PC-3 (cell line): ENCODE measurements at regions not wholly inside any gene's neighbourhood (a gene's known extent, or its start where the extent isn't known, plus 50 kb on each side); places are given as distances from the start of the nearest gene placed in this dataset.
"Not testable (repeated sequence)": the region's sequence is repeated elsewhere in the genome, so short reads cannot be mapped to it uniquely, and the experiment has no call there.

ENCODE experiments used
- ATAC-seq: fragments of 200-7000 bp; cut with Tn5 transposase; 2 replicates; pipeline ENCODE4 v1.9.1; 2020; ENCODE audit warnings: mild to moderate bottlenecking, moderate library complexity
- BruUV-seq: library from RNA; stranded (reverse); fragments of 400-500 nt; replicated peaks from 2 replicates; lab custom pipeline; 2021; lab: Mats Ljungman, UMichigan
- CTCF ChIA-PET: fragments of 300-600 bp; sonication (Branson Sonifier 250); formaldehyde crosslinking; loops from one replicate; lab custom pipeline; 2022; ENCODE audit warnings: antibody characterized with exemption; lab: Charles Lee
- POLR2A ChIA-PET: fragments of 300-600 bp; sonication (Branson Sonifier 250); formaldehyde crosslinking; loops from one replicate; lab custom pipeline; 2022; ENCODE audit warnings: antibody characterized with exemption; ENCODE audit not compliant: unreplicated experiment; lab: Charles Lee
- DNase-seq: peaks from one replicate; pipeline ENCODE4 v3.0.0-alpha.2; 2015
- H2AFZ ChIP-seq: fragments of 300-600 bp; sonication (generic); 2 replicates; pipeline ENCODE4 v1.6.0; 2016; ENCODE audit warnings: antibody characterized with exemption, low read length
- H3F3A ChIP-seq: fragments of 300-600 bp; sonication (generic); one replicate; pipeline ENCODE4 v1.6.0; 2017; ENCODE audit warnings: antibody characterized with exemption, low read length, control low read depth, mild to moderate bottlenecking; ENCODE audit not compliant: unreplicated experiment
- H3K27ac ChIP-seq: fragments of 300-600 bp; sonication (generic); 2 replicates; pipeline ENCODE4 v1.5.1; 2016; ENCODE audit warnings: mild to moderate bottlenecking, low read length
- H3K27me3 ChIP-seq: fragments of 300-600 bp; sonication (generic); 2 replicates; pipeline ENCODE4 v1.6.1; 2016; ENCODE audit warnings: low read length, mixed read lengths
- H3K36me3 ChIP-seq: fragments of 300-600 bp; sonication (generic); 2 replicates; pipeline ENCODE4 v1.6.1; 2016; ENCODE audit warnings: low read depth, mixed run types, low read length, mixed read lengths
- H3K4me1 ChIP-seq: fragments of 300-600 bp; sonication (generic); 2 replicates; pipeline ENCODE4 v1.5.1; 2016; ENCODE audit warnings: low read length; ENCODE audit not compliant: insufficient read depth
- H3K4me2 ChIP-seq: fragments of 300-600 bp; sonication (generic); 2 replicates; pipeline ENCODE4 v1.6.0; 2016; ENCODE audit warnings: low read length
- H3K4me3 ChIP-seq: fragments of 300-600 bp; sonication (generic); 2 replicates; pipeline ENCODE4 v1.5.1; 2016; ENCODE audit warnings: mild to moderate bottlenecking, low read length, mixed read lengths
- H3K79me2 ChIP-seq: fragments of 300-600 bp; sonication (generic); 2 replicates; pipeline ENCODE4 v1.6.1; 2017; ENCODE audit warnings: low read length, mixed read lengths
- H3K9ac ChIP-seq: fragments of 300-600 bp; sonication (generic); 2 replicates; pipeline ENCODE4 v1.6.0; 2016; ENCODE audit warnings: mild to moderate bottlenecking, low read length
- H3K9me2 ChIP-seq: fragments of 300-600 bp; sonication (generic); replicated peaks from 2 replicates; pipeline ENCODE4 v1.6.1; 2016; ENCODE audit warnings: mixed run types, low read length, mixed read lengths
- H3K9me3 ChIP-seq: fragments of 300-600 bp; sonication (generic); 2 replicates; pipeline ENCODE4 v1.6.1; 2016; ENCODE audit warnings: low read length, mixed read lengths
- H4K20me1 ChIP-seq: fragments of 300-600 bp; sonication (generic); 2 replicates; pipeline ENCODE4 v1.6.1; 2016; ENCODE audit warnings: low read length, mixed read lengths
- EZH2 ChIP-seq: fragments of 300-600 bp; sonication (generic); IDR thresholded peaks from one replicate; pipeline ENCODE4 v1.6.1; 2017; ENCODE audit warnings: antibody characterized with exemption, mild to moderate bottlenecking, low read length; ENCODE audit not compliant: unreplicated experiment
- EZH2phosphoT487 ChIP-seq: fragments of 300-600 bp; sonication (generic); IDR thresholded peaks from 2 replicates; pipeline ENCODE4 v1.6.1; 2018; ENCODE audit warnings: mild to moderate bottlenecking, antibody characterized with exemption, low read length, borderline replicate concordance
- intact Hi-C: fragments of 100-400 bp; cut with micrococcal nuclease; formaldehyde crosslinking; loops from 2 replicates; pipeline ENCODE4 v1.9.0; 2023
- TF ChIP-seq, protein P1 (sequence below): fragments of 300-600 bp; sonication (generic); conservative IDR thresholded peaks from 2 replicates; pipeline ENCODE4 v1.5.1; 2017; ENCODE audit warnings: antibody characterized with exemption, low read depth, mild to moderate bottlenecking, low read length

- H3F3A ChIP-seq, result no peaks in the 10 kb centered on the region
- ChIA-PET POLR2A (no interaction called here), CTCF (no interaction called here)
- no peaks in the 10 kb centered on the region for H3K9me2 ChIP-seq
- H3K4me3 ChIP-seq, result no peak overlapping the region
- H4K20me1 ChIP-seq, result no peaks in the 10 kb centered on the region
- no peaks in the 10 kb centered on the region for H3K27me3 ChIP-seq
- TF ChIP-seq, protein P1, sequence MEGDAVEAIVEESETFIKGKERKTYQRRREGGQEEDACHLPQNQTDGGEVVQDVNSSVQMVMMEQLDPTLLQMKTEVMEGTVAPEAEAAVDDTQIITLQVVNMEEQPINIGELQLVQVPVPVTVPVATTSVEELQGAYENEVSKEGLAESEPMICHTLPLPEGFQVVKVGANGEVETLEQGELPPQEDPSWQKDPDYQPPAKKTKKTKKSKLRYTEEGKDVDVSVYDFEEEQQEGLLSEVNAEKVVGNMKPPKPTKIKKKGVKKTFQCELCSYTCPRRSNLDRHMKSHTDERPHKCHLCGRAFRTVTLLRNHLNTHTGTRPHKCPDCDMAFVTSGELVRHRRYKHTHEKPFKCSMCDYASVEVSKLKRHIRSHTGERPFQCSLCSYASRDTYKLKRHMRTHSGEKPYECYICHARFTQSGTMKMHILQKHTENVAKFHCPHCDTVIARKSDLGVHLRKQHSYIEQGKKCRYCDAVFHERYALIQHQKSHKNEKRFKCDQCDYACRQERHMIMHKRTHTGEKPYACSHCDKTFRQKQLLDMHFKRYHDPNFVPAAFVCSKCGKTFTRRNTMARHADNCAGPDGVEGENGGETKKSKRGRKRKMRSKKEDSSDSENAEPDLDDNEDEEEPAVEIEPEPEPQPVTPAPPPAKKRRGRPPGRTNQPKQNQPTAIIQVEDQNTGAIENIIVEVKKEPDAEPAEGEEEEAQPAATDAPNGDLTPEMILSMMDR, result no peak
- TF ChIP-seq EZH2phosphoT487, result no peak
- no peaks in the 10 kb centered on the region for H3K9me3 ChIP-seq
- DNase-seq (no peak), ATAC-seq (no peak)
- H3K27ac ChIP-seq, result no peak overlapping the region
- H3K9ac ChIP-seq, result no peak overlapping the region
- no TSS peak for BruUV-seq
- no peaks in the 10 kb centered on the region for H3K36me3 ChIP-seq
- no peak overlapping the region for H2AFZ ChIP-seq
- no peak overlapping the region for H3K4me2 ChIP-seq
- H3K4me1 ChIP-seq, result no peaks in the 10 kb centered on the region
- intact Hi-C loops, result no loop called here
- H3K79me2 ChIP-seq, result no peaks in the 10 kb centered on the region
Measured at GRCh38 chr9:42386477-42386876, 203.0 kb downstream of the SPATA31A6 start.

- TF ChIP-seq, protein P1, result no peak
- TF ChIP-seq EZH2 (no peak), EZH2phosphoT487 (no peak)
- no peaks in the 10 kb centered on the region for H3K36me3 ChIP-seq
- no peaks in the 10 kb centered on the region for H3K27me3 ChIP-seq
- H3K4me2 ChIP-seq, result no peak overlapping the region
- H3K27ac ChIP-seq, result no peak overlapping the region
- no peaks in the 10 kb centered on the region for H3K9me2 ChIP-seq
- no peaks in the 10 kb centered on the region for H4K20me1 ChIP-seq
- no peak for ATAC-seq
- no peaks in the 10 kb centered on the region for H3F3A ChIP-seq
- no peaks in the 10 kb centered on the region for H3K9me3 ChIP-seq
- H3K4me3 ChIP-seq, result no peak overlapping the region
- ChIA-PET CTCF (no interaction called here), POLR2A (no interaction called here)
- no peaks in the 10 kb centered on the region for H3K79me2 ChIP-seq
- H3K4me1 ChIP-seq, result no peaks in the 10 kb centered on the region
- DNase-seq, result no peak
- no peak overlapping the region for H3K9ac ChIP-seq
- BruUV-seq, result no TSS peak
- no peak overlapping the region for H2AFZ ChIP-seq
- intact Hi-C loops, result no loop called here
Measured at GRCh38 chr9:42388146-42388690, 204.8 kb downstream of the SPATA31A6 start.

DNA sequence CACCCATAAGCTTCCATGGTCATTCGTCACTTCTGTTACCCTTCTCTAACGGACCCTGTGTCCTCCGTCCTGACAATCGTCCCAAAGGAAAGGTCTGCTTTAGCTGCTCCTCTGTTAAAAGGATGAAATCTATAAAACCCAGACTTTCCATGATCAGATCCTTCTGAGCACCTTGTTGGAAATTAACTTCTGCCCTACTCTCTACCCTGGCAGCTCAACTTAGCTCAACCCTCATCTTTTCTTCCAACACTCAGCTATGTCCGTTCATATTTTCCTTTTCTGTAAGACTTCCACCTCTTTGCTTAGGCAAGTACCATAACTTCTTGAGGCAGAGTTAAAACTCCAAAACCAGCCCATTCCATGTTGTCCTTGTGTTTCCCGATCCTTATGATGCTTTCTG is 205.4 kb downstream of the SPATA31A6 start:
- Histone ChIP-seq H3K9me2 (no peaks in the 10 kb centered on the region), H3K9ac (no peak overlapping the region), H2AFZ (no peak overlapping the region), H3F3A (no peaks in the 10 kb centered on the region), H3K36me3 (no peaks in the 10 kb centered on the region), H3K9me3 (no peaks in the 10 kb centered on the region), H3K79me2 (no peaks in the 10 kb centered on the region), H3K27me3 (no peaks in the 10 kb centered on the region), H3K27ac (no peak overlapping the region), H3K4me3 (no peak overlapping the region), H3K4me2 (no peak overlapping the region), H3K4me1 (no peaks in the 10 kb centered on the region), H4K20me1 (no peaks in the 10 kb centered on the region)
- CTCF ChIA-PET, result no interaction called here
- no TSS peak for BruUV-seq
- ATAC-seq (no peak), DNase-seq (no peak)
- TF ChIP-seq EZH2, result no peak
- no peak for TF ChIP-seq EZH2phosphoT487
- TF ChIP-seq, protein P1, result no peak
- POLR2A ChIA-PET, result no interaction called here
- intact Hi-C loops, result no loop called here

- H3K4me3 ChIP-seq, POLR2A ChIA-PET, DNase-seq, H3K27ac ChIP-seq, CTCF ChIA-PET, H3K9me3 ChIP-seq, H3K9me2 ChIP-seq, H4K20me1 ChIP-seq, H2AFZ ChIP-seq, H3K4me2 ChIP-seq, intact Hi-C loops, H3K36me3 ChIP-seq, H3F3A ChIP-seq, H3K9ac ChIP-seq, ATAC-seq, H3K79me2 ChIP-seq, H3K27me3 ChIP-seq, H3K4me1 ChIP-seq, BruUV-seq: not testable (repeated sequence)
Measured at GRCh38 chr9:42392773-42393455, 209.5 kb downstream of the SPATA31A6 start.
